ENCODE measurements at regions not wholly inside any gene's neighbourhood (a gene's known extent, or its start where the extent isn't known, plus 50 kb on each side); places are given as distances from the start of the nearest gene placed in this dataset.

GRCh38 chr3:154901278-154901677, 178.8 kb upstream of the MME start:
- Histone ChIP-seq H3K27ac (ENCODE audit: low read depth, low read length) (no peak overlapping the region), H3K9me3 (ENCODE audit: control insufficient read depth, insufficient read depth, low read length) (no peaks in the 10 kb centered on the region), H3K36me3 (ENCODE audit: control insufficient read depth, insufficient read depth, low read length) (no peaks in the 10 kb centered on the region), H3K27me3 (ENCODE audit: control insufficient read depth, insufficient read depth, low read length) (no peaks in the 10 kb centered on the region), H3K4me1 (ENCODE audit: control insufficient read depth, insufficient read depth, low read length) (no peaks in the 10 kb centered on the region), H3K9ac (ENCODE audit: low read depth, low read length) (no peak overlapping the region), H3K4me3 (ENCODE audit: low read depth, low read length) (no peak overlapping the region)

- no peak overlapping the region for H3K27ac ChIP-seq (ENCODE audit: low read depth, low read length)
- H3K36me3 ChIP-seq (ENCODE audit: control insufficient read depth, insufficient read depth, low read length) = no peaks in the 10 kb centered on the region
- no peaks in the 10 kb centered on the region for H3K27me3 ChIP-seq (ENCODE audit: control insufficient read depth, insufficient read depth, low read length)
- no peak overlapping the region for H3K9ac ChIP-seq (ENCODE audit: low read depth, low read length)
- no peaks in the 10 kb centered on the region for H3K9me3 ChIP-seq (ENCODE audit: control insufficient read depth, insufficient read depth, low read length)
- no peak overlapping the region for H3K4me3 ChIP-seq (ENCODE audit: low read depth, low read length)
- no peaks in the 10 kb centered on the region for H3K4me1 ChIP-seq (ENCODE audit: control insufficient read depth, insufficient read depth, low read length)
These were observed 179.3 kb upstream of the MME start for GRCh38 chr3:154900816-154901215.

DNA sequence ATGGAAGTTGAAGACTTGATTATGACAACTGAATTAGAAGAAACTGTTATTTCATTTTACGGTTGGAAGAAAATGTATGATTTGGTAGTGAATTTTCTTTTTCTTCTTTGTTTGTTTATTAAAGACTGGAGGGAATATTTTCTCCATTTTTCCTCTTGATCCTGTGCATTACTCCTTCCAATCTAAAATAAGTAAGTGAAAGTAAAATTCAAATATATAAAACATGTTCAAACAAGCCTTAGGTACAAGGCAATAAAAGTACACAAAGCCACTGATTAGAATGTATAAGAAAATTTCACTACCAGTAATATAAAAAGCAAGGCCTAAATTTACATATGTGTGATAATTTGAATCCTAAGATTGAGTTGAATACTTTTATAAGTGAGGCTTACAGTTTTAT, 181.2 kb upstream of the MME start:
- Histone ChIP-seq H3K4me1 (ENCODE audit: control insufficient read depth, insufficient read depth, low read length) (no peaks in the 10 kb centered on the region), H3K9ac (ENCODE audit: low read depth, low read length) (no peak overlapping the region), H3K4me3 (ENCODE audit: low read depth, low read length) (no peak overlapping the region), H3K27me3 (ENCODE audit: control insufficient read depth, insufficient read depth, low read length) (no peaks in the 10 kb centered on the region), H3K9me3 (ENCODE audit: control insufficient read depth, insufficient read depth, low read length) (no peaks in the 10 kb centered on the region), H3K36me3 (ENCODE audit: control insufficient read depth, insufficient read depth, low read length) (no peaks in the 10 kb centered on the region), H3K27ac (ENCODE audit: low read depth, low read length) (no peak overlapping the region)

DNA sequence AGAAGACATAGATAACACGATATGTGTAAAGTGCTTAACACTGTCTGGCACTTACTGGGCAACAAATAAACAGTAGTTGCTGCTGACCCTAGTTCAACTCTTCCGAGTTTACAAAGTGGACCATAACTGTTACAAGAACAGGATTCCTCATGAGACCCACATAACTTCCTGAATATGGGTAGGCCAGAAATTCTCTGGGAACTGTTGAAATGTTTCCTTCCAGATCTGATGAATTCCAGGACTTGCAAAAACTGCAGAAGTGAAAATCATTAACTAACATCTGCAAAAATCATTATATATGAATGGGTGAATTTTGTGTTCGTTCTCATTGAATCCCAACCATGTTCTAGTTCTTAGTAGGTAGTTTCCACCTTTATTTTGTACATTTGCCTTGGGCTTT, 181.7 kb upstream of the MME start:
- no peaks in the 10 kb centered on the region for H3K27me3 ChIP-seq (ENCODE audit: control insufficient read depth, insufficient read depth, low read length)
- H3K36me3 ChIP-seq (ENCODE audit: control insufficient read depth, insufficient read depth, low read length) = no peaks in the 10 kb centered on the region
- H3K9me3 ChIP-seq (ENCODE audit: control insufficient read depth, insufficient read depth, low read length) = no peaks in the 10 kb centered on the region
- no peak overlapping the region for H3K4me3 ChIP-seq (ENCODE audit: low read depth, low read length)
- H3K27ac ChIP-seq (ENCODE audit: low read depth, low read length) = no peak overlapping the region
- H3K9ac ChIP-seq (ENCODE audit: low read depth, low read length) = no peak overlapping the region
- no peaks in the 10 kb centered on the region for H3K4me1 ChIP-seq (ENCODE audit: control insufficient read depth, insufficient read depth, low read length)

GRCh38 chr3:154893813-154894212, 186.3 kb upstream of the MME start:
- H3K9me3 ChIP-seq (ENCODE audit: control insufficient read depth, insufficient read depth, low read length) = peaks cover 1% of the 10 kb centered on the region
- no peak overlapping the region for H3K4me3 ChIP-seq (ENCODE audit: low read depth, low read length)
- no peaks in the 10 kb centered on the region for H3K27me3 ChIP-seq (ENCODE audit: control insufficient read depth, insufficient read depth, low read length)
- no peaks in the 10 kb centered on the region for H3K4me1 ChIP-seq (ENCODE audit: control insufficient read depth, insufficient read depth, low read length)
- no peak overlapping the region for H3K27ac ChIP-seq (ENCODE audit: low read depth, low read length)
- H3K9ac ChIP-seq (ENCODE audit: low read depth, low read length) = no peak overlapping the region
- no peaks in the 10 kb centered on the region for H3K36me3 ChIP-seq (ENCODE audit: control insufficient read depth, insufficient read depth, low read length)

DNA sequence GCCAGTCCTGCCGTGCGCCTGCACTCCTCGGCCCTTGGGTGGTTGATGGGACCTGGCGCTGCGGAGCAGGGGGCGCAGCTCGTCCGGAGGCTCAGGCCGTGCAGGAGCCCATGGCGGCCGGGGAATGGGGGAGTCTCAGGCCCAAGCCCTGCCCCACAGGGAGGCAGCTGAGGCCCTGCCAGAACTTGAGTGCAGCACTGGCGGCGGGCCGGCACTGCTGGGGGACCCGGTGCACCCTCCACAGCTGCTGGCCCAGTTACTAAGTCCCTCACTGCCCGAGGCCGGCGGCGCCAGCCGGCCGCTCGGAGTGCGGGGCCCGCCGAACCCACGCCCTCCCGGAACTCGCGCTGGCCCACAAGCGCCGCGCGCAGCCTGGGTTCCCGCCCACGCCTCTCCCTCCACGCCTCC, 190.9 kb upstream of the MME start:
- Histone ChIP-seq H3K27ac (ENCODE audit: low read depth, low read length) (no peak overlapping the region), H3K4me1 (ENCODE audit: control insufficient read depth, insufficient read depth, low read length) (no peaks in the 10 kb centered on the region), H3K9me3 (ENCODE audit: control insufficient read depth, insufficient read depth, low read length) (peaks cover 3% of the 10 kb centered on the region), H3K9ac (ENCODE audit: low read depth, low read length) (no peak overlapping the region), H3K27me3 (ENCODE audit: control insufficient read depth, insufficient read depth, low read length) (no peaks in the 10 kb centered on the region), H3K4me3 (ENCODE audit: low read depth, low read length) (no peak overlapping the region), H3K36me3 (ENCODE audit: control insufficient read depth, insufficient read depth, low read length) (no peaks in the 10 kb centered on the region)

DNA sequence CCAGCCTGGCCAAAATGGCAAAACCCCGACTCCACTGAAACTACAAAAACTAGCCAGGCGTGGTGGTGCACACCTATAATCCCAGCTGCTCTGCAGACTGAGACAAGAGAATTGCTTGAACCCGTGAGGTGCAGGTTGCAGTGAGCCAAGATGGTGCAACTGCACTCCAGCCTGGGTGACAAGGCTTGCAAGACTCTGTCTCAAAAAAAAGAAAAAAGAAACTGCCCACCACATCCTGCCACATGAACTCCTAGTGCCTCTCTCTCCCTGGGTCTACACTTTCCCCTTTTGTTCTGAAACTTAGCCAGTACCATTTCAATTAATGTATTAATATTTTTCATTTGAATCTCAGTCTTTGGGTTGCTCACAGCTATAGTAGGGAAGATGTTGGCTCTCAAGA, 192.2 kb upstream of the MME start:
- H3K36me3 ChIP-seq (ENCODE audit: control insufficient read depth, insufficient read depth, low read length) = no peaks in the 10 kb centered on the region
- H3K9ac ChIP-seq (ENCODE audit: low read depth, low read length) = no peak overlapping the region
- peaks cover 3% of the 10 kb centered on the region for H3K9me3 ChIP-seq (ENCODE audit: control insufficient read depth, insufficient read depth, low read length)
- no peak overlapping the region for H3K4me3 ChIP-seq (ENCODE audit: low read depth, low read length)
- H3K27me3 ChIP-seq (ENCODE audit: control insufficient read depth, insufficient read depth, low read length) = no peaks in the 10 kb centered on the region
- no peaks in the 10 kb centered on the region for H3K4me1 ChIP-seq (ENCODE audit: control insufficient read depth, insufficient read depth, low read length)
- no peak overlapping the region for H3K27ac ChIP-seq (ENCODE audit: low read depth, low read length)

- Histone ChIP-seq H3K4me3 (ENCODE audit: low read depth, low read length) (no peak overlapping the region), H3K27ac (ENCODE audit: low read depth, low read length) (no peak overlapping the region), H3K36me3 (ENCODE audit: control insufficient read depth, insufficient read depth, low read length) (no peaks in the 10 kb centered on the region), H3K27me3 (ENCODE audit: control insufficient read depth, insufficient read depth, low read length) (no peaks in the 10 kb centered on the region), H3K9me3 (ENCODE audit: control insufficient read depth, insufficient read depth, low read length) (peaks cover 3% of the 10 kb centered on the region), H3K4me1 (ENCODE audit: control insufficient read depth, insufficient read depth, low read length) (no peaks in the 10 kb centered on the region), H3K9ac (ENCODE audit: low read depth, low read length) (no peak overlapping the region)
These were observed 193.7 kb upstream of the MME start for GRCh38 chr3:154886437-154886836.

DNA sequence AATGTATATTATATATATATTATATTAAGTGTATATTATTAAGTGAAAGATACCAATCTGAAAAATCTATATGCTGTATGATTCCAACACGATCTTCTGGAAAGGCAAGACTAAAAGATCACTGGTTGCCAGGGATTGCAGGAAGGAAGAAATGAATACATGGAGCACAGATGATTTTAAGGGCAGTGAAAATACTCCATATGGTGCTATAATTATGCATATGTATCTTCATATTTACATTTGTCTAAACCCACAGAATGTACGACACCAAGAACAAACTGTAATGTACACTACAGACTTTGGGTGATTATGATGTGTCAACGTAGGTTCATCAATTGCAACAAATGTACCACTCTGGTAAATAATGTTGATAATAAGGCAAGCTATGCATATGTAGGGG, 194.7 kb upstream of the MME start:
- Histone ChIP-seq H3K27ac (ENCODE audit: low read depth, low read length) (no peak overlapping the region), H3K36me3 (ENCODE audit: control insufficient read depth, insufficient read depth, low read length) (no peaks in the 10 kb centered on the region), H3K4me1 (ENCODE audit: control insufficient read depth, insufficient read depth, low read length) (no peaks in the 10 kb centered on the region), H3K9ac (ENCODE audit: low read depth, low read length) (no peak overlapping the region), H3K27me3 (ENCODE audit: control insufficient read depth, insufficient read depth, low read length) (no peaks in the 10 kb centered on the region), H3K4me3 (ENCODE audit: low read depth, low read length) (no peak overlapping the region), H3K9me3 (ENCODE audit: control insufficient read depth, insufficient read depth, low read length) (peaks cover 3% of the 10 kb centered on the region)

DNA sequence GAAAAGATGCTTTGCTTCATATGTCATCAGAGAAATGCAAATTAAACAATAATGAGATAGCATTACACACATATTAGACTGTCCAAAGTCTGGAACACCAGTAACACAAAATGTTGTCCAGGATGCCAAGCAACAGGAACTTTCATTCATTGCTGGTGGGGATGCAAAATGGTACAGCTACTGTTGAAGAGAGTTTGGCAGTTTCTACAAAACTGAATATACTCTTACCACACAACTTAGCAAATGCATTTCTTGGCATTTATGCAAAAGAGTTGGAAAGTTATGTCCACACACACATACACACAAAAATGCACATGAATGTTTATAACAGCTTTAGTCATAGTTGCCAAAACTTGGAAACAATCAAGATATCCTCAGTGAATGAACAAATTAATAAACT, 195.2 kb upstream of the MME start:
- Histone ChIP-seq H3K36me3 (ENCODE audit: control insufficient read depth, insufficient read depth, low read length) (no peaks in the 10 kb centered on the region), H3K9me3 (ENCODE audit: control insufficient read depth, insufficient read depth, low read length) (peaks cover 3% of the 10 kb centered on the region), H3K9ac (ENCODE audit: low read depth, low read length) (no peak overlapping the region), H3K27ac (ENCODE audit: low read depth, low read length) (no peak overlapping the region), H3K4me1 (ENCODE audit: control insufficient read depth, insufficient read depth, low read length) (no peaks in the 10 kb centered on the region), H3K27me3 (ENCODE audit: control insufficient read depth, insufficient read depth, low read length) (no peaks in the 10 kb centered on the region), H3K4me3 (ENCODE audit: low read depth, low read length) (no peak overlapping the region)

DNA sequence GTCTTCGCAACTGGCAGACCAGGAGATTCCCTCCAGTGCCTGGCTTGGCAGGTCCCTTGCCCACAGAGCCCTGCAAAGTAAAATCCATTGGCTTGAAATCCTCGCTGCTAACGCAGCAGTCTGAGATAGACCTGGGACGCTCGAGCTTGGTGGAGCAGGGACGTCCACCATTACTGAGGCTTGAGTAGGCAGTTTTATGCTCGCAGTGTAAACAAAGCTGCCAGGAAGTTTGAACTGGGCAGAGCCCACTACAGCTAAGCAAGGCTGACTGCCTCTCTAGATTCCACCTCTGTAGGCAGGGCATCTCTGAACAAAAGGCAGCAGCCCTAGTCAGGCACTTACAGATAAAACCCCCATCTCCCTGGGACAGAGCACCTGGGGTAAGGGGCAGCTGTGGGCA, 205.0 kb upstream of the MME start:
- H3K9me3 ChIP-seq (ENCODE audit: control insufficient read depth, insufficient read depth, low read length) = no peaks in the 10 kb centered on the region
- no peak overlapping the region for H3K4me3 ChIP-seq (ENCODE audit: low read depth, low read length)
- no peak overlapping the region for H3K27ac ChIP-seq (ENCODE audit: low read depth, low read length)
- H3K27me3 ChIP-seq (ENCODE audit: control insufficient read depth, insufficient read depth, low read length) = no peaks in the 10 kb centered on the region
- no peaks in the 10 kb centered on the region for H3K4me1 ChIP-seq (ENCODE audit: control insufficient read depth, insufficient read depth, low read length)
- no peaks in the 10 kb centered on the region for H3K36me3 ChIP-seq (ENCODE audit: control insufficient read depth, insufficient read depth, low read length)
- no peak overlapping the region for H3K9ac ChIP-seq (ENCODE audit: low read depth, low read length)

GRCh38 chr3:154872696-154873095, 207.4 kb upstream of the MME start:
- no peak overlapping the region for H3K4me3 ChIP-seq (ENCODE audit: low read depth, low read length)
- H3K9me3 ChIP-seq (ENCODE audit: control insufficient read depth, insufficient read depth, low read length) = no peaks in the 10 kb centered on the region
- H3K27me3 ChIP-seq (ENCODE audit: control insufficient read depth, insufficient read depth, low read length) = no peaks in the 10 kb centered on the region
- no peak overlapping the region for H3K27ac ChIP-seq (ENCODE audit: low read depth, low read length)
- H3K36me3 ChIP-seq (ENCODE audit: control insufficient read depth, insufficient read depth, low read length) = no peaks in the 10 kb centered on the region
- no peak overlapping the region for H3K9ac ChIP-seq (ENCODE audit: low read depth, low read length)
- no peaks in the 10 kb centered on the region for H3K4me1 ChIP-seq (ENCODE audit: control insufficient read depth, insufficient read depth, low read length)
